ENCODE measurements at regions not wholly inside any gene's neighbourhood (a gene's known extent, or its start where the extent isn't known, plus 50 kb on each side); places are given as distances from the start of the nearest gene placed in this dataset.
"Not testable (repeated sequence)": the region's sequence is repeated elsewhere in the genome, so short reads cannot be mapped to it uniquely, and the experiment has no call there.

- TF ChIP-seq ARID4B (CRISPR knock-in tag; IDR thresholded peaks at IDR 0.05; ENCODE audit: borderline replicate concordance) (no peak), FOXP1 (CRISPR knock-in tag; IDR thresholded peaks at IDR 0.05; ENCODE audit: borderline replicate concordance) (no peak), ERG (CRISPR knock-in tag; IDR thresholded peaks at IDR 0.05) (no peak), E2F1 (CRISPR knock-in tag; IDR thresholded peaks at IDR 0.05) (no peak)
These were observed 177.1 kb upstream of the B3GAT1 start (continued) for GRCh38 chr11:134589129-134589528.

- CTCF ChIA-PET; H3K27ac Mint-ChIP-seq; H3K4me3 Mint-ChIP-seq; DNase-seq (ENCODE audit: low spot score); H3K36me3 Mint-ChIP-seq; H3K9me3 Mint-ChIP-seq; ATAC-seq; POLR2A ChIA-PET; H3K27me3 Mint-ChIP-seq (ENCODE audit: low read depth): not testable (repeated sequence)
- peaks cover 14% of the 10 kb centered on the region for H3K4me1 Mint-ChIP-seq
These were observed 176.5 kb upstream of the B3GAT1 start for GRCh38 chr11:134588460-134589110.

- Mint-ChIP-seq H3K4me1 (peaks cover 14% of the 10 kb centered on the region), H3K27ac (no peak overlapping the region), H3K36me3 (no peaks in the 10 kb centered on the region), H3K27me3 (ENCODE audit: low read depth) (peaks cover 5% of the 10 kb centered on the region; the same call in 1 of the 2 replicates), H3K4me3 (no peak overlapping the region), H3K9me3 (no peaks in the 10 kb centered on the region)
- ChIA-PET CTCF (interaction anchor here (1.5 kb wide), 1 partner anchor 228 kb away, joined by 4 read pairs; no protein-coding TSS in a partner anchor), POLR2A (no interaction called here)
- no peak for TF ChIP-seq KAT7 (CRISPR knock-in tag; IDR thresholded peaks at IDR 0.05; ENCODE audit: borderline replicate concordance)
- TF ChIP-seq CBFB (CRISPR knock-in tag; IDR thresholded peaks at IDR 0.05; ENCODE audit: low read depth) = no peak
- TF ChIP-seq GRHL2 (CRISPR knock-in tag; IDR thresholded peaks at IDR 0.05; ENCODE audit: insufficient replicate concordance, severe bottlenecking) = no peak
- no peak for TF ChIP-seq FOXP4 (CRISPR knock-in tag; IDR thresholded peaks at IDR 0.05)
- no peak for TF ChIP-seq PRDM15 (CRISPR knock-in tag; IDR thresholded peaks at IDR 0.05)
- TF ChIP-seq MAX (CRISPR knock-in tag; IDR thresholded peaks at IDR 0.05) = peak; percentile 41; the same call in 1 of the 2 replicates
- no peak for TF ChIP-seq ETV6 (CRISPR knock-in tag; IDR thresholded peaks at IDR 0.05)
- ATAC-seq (no peak), DNase-seq (ENCODE audit: low spot score) (no peak)
These were observed 175.3 kb upstream of the B3GAT1 start for GRCh38 chr11:134587345-134587744.

All from WTC11 (cell line).